NCI-H146 treated with DMSO at 0.1 percent for 48 hours (cell line): ENCODE measurements at regions not wholly inside any gene's neighbourhood (a gene's known extent, or its start where the extent isn't known, plus 50 kb on each side); places are given as distances from the start of the nearest gene placed in this dataset.

ENCODE experiments used
- DNase-seq: peaks from one replicate; lab custom pipeline; 2025; ENCODE audit not compliant: unreplicated experiment; lab: John Stamatoyannopoulos, UW

- no peak for DNase-seq
These were observed 289.2 kb downstream of the TEX29 start for GRCh38 chr13:111609631-111610030.

GRCh38 chr13:111610081-111610480 lies 289.6 kb downstream of the TEX29 start:
- no peak for DNase-seq

DNA sequence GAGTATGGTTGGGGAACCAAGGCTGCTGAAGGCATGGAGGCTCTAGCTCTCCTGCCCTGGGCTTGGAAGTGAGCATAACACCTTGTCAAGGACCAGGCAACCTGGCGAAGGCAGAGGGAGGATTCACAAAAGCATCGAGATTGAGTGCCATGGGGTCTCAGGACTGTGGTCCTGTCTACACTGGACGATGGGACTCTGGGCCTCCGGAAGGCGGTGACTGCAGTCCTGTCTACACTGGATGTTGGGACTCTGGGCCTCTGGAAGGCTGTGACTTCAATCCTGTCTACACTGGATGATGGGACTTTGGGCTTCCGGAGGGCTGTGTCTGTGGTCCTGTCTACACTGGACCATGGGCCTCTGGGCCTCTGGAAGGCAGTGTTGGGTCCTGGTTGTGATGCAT lies 290.4 kb downstream of the TEX29 start:
- no peak for DNase-seq

GRCh38 chr13:111611651-111612050 lies 291.2 kb downstream of the TEX29 start:
- DNase-seq = no peak

DNA sequence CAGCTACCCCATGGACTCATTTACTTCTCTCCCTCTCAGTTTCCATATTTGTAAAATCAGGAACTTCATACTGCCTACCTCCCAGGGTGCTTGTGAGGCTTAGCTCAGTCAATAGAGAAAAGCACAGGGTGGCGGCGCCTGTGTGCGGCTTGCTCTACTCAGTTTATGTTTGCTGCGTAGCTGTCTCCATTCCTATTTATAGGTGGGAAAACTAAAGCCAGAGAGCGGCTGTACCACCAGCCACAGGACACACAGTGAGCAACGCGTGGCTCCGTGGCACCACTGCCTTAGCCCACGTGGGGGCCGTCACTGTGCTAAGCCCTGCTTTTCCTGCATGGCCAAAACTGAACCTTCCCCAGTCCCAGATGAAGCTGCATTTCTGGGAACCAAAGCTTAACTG lies 292.4 kb downstream of the TEX29 start:
- DNase-seq = no peak

DNA sequence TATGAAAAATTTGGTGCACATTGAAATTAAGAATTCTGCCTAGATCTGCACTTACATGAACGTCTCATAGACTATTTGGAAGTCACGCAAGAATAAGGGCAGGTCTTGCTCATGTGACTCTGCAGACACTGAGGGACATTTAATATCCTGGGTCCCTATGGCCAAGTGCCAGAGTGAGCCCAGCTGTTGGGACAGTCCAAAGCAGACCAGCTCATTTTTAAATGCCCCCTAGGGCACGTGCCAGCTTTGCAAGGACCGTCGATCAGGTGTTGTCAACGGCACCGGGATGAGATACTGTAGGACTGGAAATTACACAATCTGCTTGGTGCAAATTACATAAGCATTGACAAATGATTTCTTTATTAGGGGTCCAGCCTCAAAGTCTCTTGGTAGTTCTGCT lies 293.6 kb downstream of the TEX29 start:
- no peak for DNase-seq

DNA sequence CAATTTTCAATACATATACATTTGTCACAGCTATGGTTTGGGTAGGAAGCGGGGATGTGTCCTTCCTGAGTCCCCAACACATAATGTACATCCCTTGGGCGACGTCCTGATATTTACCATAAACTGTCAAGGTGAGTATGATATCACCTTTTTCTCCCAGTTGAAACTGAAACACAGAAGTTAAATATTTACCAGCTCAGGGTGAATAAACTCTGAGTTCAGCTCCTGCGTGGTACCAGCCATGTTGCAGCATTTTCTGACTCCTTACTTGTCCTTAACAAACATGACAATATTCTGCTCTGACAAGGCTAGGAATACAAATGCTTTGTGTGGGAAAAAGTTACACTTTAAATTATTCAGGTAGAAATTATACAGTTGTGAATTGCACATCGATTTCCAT lies 294.2 kb downstream of the TEX29 start:
- no peak for DNase-seq

DNA sequence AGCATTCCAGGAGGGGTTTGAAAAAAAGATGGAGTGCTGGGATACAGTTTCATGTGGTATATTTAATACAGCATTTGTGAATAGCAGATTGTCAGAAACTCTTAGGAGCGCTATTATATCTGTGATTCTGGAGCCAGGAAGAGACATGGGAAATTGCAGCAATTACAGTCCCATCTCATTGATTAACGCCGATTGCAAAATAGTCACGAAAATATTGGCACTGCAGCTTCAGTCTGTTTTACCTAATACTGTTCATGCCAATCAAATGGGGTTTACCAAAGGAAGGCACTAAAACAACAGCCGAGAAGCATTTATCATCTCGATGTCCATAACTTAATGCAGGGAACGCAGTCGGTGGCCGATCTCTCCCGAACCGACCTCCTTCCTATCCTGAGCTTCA lies 295.8 kb downstream of the TEX29 start:
- DNase-seq = no peak

- DNase-seq = no peak
These were observed 299.7 kb downstream of the TEX29 start for GRCh38 chr13:111620166-111620565.

- DNase-seq = no peak
These were observed 300.1 kb downstream of the TEX29 start for GRCh38 chr13:111620586-111620985.

GRCh38 chr13:111621164-111621563 lies 300.7 kb downstream of the TEX29 start:
- no peak for DNase-seq

DNA sequence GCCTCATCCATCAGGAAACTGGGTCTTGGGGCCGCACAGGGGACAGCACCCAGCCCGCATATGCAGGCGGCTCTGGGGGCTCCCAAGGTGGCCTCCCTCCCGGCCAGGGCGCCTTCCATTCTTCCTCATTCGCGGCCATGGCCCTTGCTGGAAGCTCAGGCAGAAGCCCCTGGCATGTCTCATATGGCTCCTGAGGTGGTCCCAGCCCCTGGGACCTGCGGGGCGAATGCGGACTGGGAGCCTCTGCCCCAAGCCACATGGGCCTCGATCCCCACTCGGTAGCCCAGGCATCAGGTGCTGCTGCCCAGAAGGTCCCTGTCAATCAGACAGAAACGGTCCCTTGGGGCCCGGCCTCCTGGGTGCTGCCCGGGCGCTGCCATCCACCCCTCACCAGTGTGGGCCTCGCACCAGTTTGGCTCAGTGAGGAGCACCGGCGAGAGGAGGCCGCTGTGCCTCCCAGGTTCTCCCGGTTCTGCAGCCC lies 301.6 kb downstream of the TEX29 start:
- no peak for DNase-seq

DNA sequence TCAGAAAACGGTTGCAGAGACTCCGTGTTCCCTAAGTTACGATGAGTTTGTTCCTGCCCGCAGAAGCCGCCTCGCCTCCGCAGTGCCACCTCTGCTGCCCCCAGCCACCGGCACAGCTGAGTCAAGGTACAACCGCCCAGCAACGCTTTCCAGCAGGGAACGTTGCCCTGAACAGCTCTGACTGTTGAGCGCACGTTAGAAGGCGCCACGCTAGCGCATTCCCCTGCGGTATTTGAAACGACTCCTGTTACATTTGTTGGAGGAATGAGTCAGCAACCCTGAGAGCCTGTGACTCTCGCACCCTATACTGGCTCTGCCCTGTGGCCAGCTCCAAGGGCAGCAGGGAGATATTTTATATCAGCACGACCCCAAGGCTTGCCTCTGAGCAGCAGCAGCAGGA lies 302.8 kb downstream of the TEX29 start:
- no peak for DNase-seq

DNA sequence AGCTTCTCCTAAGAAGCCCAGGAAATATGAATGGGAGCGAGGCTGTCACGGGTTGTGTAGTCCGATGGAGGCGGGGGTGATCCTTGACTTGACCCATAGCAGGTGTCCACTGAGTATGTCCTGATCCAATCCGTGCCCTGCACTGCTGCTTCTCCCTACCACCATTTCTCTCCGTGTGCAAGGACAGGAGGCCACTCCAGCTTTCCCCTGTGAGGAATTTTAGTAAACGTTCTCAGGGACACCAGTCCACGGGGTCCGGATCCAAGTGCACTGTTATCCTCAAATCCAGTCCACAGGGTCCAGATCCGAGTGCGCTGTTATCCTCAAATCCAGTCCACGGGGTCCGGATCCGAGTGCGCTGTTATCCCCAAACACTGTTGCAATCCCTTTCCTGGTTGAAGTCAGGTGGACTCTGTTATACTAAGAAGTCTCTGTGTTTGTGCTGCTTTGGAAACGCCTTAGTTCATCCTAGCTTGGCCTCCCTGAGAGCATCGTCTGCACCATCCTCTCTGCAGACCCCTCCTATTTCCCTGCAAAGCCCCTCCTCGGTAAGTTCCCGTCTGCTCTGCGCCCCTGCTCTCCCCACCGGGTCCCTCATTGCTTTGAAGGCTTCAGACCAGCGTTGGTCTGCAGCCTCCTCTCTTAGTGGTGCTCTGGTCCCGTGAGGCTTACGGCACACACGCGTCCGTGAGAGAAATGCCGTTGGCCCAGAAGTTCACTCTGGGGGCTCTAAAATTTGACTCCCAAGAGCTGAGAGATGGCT lies 303.5 kb downstream of the TEX29 start:
- DNase-seq = no peak

DNA sequence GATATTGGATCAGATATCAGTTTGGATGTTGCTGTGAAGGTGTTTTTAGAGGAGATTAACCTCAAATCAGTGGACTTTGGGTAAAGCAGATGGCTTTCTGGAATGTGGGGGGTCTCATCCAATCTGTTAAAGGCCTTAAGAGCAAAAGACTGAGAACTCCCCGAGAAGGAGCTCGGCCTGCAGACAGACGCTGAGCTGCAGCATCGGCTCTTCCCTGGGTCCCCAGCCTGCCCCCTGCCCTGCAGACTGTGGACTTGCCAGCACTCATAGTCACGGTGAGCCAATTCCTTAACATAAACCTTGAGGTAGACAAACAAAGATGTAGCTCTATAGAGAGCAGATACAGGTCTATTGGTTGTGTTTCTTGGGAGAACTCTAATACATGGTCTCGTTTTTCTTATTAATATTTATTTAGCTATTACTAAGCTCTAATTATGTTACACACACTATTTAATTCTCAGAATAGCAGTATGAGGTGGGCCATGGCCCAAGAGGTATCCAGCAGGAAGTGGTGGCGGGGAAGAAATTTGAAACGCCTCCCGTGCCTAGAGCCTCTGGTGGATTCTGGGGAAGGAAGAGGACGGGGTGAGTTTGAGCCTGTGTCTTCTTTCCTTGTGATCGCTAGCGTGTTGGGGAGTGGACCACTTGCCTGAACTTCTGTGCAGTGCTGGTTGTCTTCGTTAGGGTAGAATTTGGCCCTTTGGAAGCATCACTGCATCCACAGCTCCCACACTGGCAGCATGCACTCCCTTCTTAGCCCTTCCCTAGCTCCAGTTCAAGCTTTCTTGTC lies 305.3 kb downstream of the TEX29 start:
- no peak for DNase-seq

- no peak for DNase-seq
These were observed 306.2 kb downstream of the TEX29 start for GRCh38 chr13:111626371-111627305.

DNA sequence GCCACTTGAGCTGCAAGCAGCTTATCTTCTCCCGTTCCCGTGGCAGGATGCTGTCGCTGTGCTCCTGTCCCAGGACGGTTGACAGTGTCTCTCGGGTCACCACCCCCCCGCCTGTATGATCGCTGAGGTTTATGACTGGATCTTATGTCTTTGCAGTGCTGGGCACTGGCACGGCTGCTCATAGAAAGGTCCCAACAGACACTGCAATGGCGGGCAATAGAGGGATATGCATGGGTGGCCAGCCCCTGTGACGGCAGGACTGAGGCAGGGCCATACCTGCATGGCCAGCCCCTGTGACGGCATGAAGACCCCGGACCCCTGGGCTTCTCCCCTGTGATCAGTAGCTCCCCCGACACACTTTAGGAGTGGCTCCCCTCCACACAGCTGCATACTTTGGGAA lies 307.2 kb downstream of the TEX29 start:
- DNase-seq = no peak

DNA sequence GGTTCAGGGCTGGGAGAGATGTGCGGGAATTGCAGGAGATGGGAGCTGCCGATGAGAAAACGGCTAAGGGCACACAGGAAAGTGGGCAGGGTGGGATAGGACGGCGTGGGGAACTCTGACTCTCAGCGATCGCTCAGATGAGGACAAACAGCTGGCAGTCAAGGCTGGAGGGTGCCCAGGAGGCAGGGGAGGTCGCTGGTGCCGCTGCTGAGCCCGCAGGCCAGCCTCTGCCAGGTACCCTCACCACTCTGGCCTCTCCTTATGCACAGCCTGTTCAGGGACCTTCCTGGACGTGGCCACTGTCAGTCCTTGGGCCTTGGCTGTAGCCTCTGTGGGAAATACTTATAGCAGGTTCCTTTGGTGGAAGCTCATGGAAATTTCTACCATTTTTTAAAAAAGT lies 308.6 kb downstream of the TEX29 start:
- no peak for DNase-seq

DNA sequence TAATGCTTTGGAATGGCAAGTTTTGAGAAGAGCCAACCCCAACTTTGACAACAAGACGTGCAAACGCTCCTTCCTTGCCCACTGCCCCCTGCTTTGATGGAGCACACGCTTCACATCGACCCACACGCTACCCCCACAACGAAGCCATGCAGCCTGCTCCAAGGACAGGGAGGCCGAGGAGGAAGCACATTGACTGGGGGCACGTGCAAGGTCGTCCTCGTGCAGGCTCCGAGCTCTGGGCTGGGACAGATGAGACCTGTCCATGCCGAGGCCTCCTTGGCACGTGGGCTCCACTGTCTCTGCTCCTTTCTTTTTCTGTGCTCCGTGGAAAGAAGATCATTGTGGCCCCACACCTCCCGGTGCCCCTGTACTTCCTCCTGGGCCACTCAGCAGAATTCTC lies 309.0 kb downstream of the TEX29 start:
- no peak for DNase-seq

DNA sequence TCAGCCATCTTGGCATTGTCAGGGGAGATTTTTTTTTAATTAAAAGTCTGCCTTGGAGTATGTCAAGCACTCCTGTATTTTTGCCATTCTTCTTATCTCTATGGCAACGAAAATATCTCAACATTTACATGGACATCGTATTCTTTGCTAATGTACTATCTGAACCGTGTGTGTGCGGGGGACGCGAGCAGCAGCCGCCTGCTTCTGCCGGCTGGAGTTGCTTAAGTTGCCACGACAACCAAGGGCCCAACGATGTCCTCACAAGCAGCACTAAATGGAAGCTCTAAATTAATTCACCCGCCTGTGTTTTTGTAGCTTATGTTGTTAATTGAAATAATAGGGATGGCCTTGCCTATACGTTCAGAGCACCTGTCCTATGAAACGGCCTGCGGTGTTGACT lies 309.5 kb downstream of the TEX29 start:
- peak; percentile 95 for DNase-seq

GRCh38 chr13:111630406-111630805 lies 310.0 kb downstream of the TEX29 start:
- peak; percentile 51 for DNase-seq
